ES-I3 (cell line): ENCODE measurements at regions not wholly inside any gene's neighbourhood (a gene's known extent, or its start where the extent isn't known, plus 50 kb on each side); places are given as distances from the start of the nearest gene placed in this dataset.

Source experiments
- H3K36me3 ChIP-seq: 2 replicates; pipeline ENCODE4 v1.6.1; 2013; ENCODE audit warnings: mild to moderate bottlenecking, low read length, control low read depth, moderate library complexity; ENCODE audit not compliant: insufficient read depth
- H3K4me1 ChIP-seq: 2 replicates; pipeline ENCODE4 v1.6.1; 2013; ENCODE audit warnings: mild to moderate bottlenecking, control low read depth, low read length; ENCODE audit not compliant: insufficient read depth
- H3K9ac ChIP-seq: 2 replicates; pipeline ENCODE4 v1.6.1; 2013; ENCODE audit warnings: low read depth, mild to moderate bottlenecking, low read length, moderate library complexity
- H3K9me3 ChIP-seq: 2 replicates; pipeline ENCODE4 v1.6.1; 2013; ENCODE audit warnings: mild to moderate bottlenecking, low read length, moderate library complexity; ENCODE audit not compliant: control insufficient read depth, insufficient read depth

GRCh38 chr10:124289851-124290795 lies 128.6 kb downstream of the OAT start:
- H3K4me1 ChIP-seq = peaks cover 11% of the 10 kb centered on the region

GRCh38 chr10:124288928-124289850 lies 129.5 kb downstream of the OAT start:
- Histone ChIP-seq H3K9me3 (no peaks in the 10 kb centered on the region), H3K9ac (no peak overlapping the region), H3K4me1 (peaks cover 11% of the 10 kb centered on the region), H3K36me3 (no peaks in the 10 kb centered on the region)

More at GRCh38 chr10:124289851-124290795, 128.6 kb downstream of the OAT start:
- no peak overlapping the region for H3K9ac ChIP-seq
- H3K9me3 ChIP-seq = no peaks in the 10 kb centered on the region
- H3K36me3 ChIP-seq = no peaks in the 10 kb centered on the region

- H3K9me3 ChIP-seq = no peaks in the 10 kb centered on the region
- peaks cover 11% of the 10 kb centered on the region for H3K4me1 ChIP-seq
- no peaks in the 10 kb centered on the region for H3K36me3 ChIP-seq
- H3K9ac ChIP-seq = no peak overlapping the region
Observed at GRCh38 chr10:124288486-124288885, 130.2 kb downstream of the OAT start.

GRCh38 chr10:124287791-124288190 lies 130.9 kb downstream of the OAT start:
- peaks cover 11% of the 10 kb centered on the region for H3K4me1 ChIP-seq
- no peaks in the 10 kb centered on the region for H3K9me3 ChIP-seq
- H3K36me3 ChIP-seq = no peaks in the 10 kb centered on the region
- H3K9ac ChIP-seq = no peak overlapping the region

- no peak overlapping the region for H3K9ac ChIP-seq
- H3K4me1 ChIP-seq = peaks cover 11% of the 10 kb centered on the region
- no peaks in the 10 kb centered on the region for H3K9me3 ChIP-seq
- no peaks in the 10 kb centered on the region for H3K36me3 ChIP-seq
Observed at GRCh38 chr10:124287071-124287685, 131.5 kb downstream of the OAT start.

- Histone ChIP-seq H3K9me3 (no peaks in the 10 kb centered on the region), H3K9ac (no peak overlapping the region), H3K36me3 (no peaks in the 10 kb centered on the region), H3K4me1 (peaks cover 11% of the 10 kb centered on the region)
Observed at GRCh38 chr10:124286621-124287020, 132.1 kb downstream of the OAT start.

- no peak overlapping the region for H3K9ac ChIP-seq
- peaks cover 11% of the 10 kb centered on the region for H3K4me1 ChIP-seq
- H3K36me3 ChIP-seq = no peaks in the 10 kb centered on the region
- H3K9me3 ChIP-seq = no peaks in the 10 kb centered on the region
Observed at GRCh38 chr10:124285587-124286527, 132.9 kb downstream of the OAT start.

GRCh38 chr10:124283949-124284250 lies 134.8 kb downstream of the OAT start:
- no peaks in the 10 kb centered on the region for H3K4me1 ChIP-seq
- no peak overlapping the region for H3K9ac ChIP-seq
- no peaks in the 10 kb centered on the region for H3K36me3 ChIP-seq
- no peaks in the 10 kb centered on the region for H3K9me3 ChIP-seq

- no peak overlapping the region for H3K9ac ChIP-seq
- peaks cover 3% of the 10 kb centered on the region for H3K9me3 ChIP-seq
- no peaks in the 10 kb centered on the region for H3K4me1 ChIP-seq
- no peaks in the 10 kb centered on the region for H3K36me3 ChIP-seq
Observed at GRCh38 chr10:124283215-124283948, 135.3 kb downstream of the OAT start.

GRCh38 chr10:124282326-124282725 lies 136.4 kb downstream of the OAT start:
- Histone ChIP-seq H3K4me1 (no peaks in the 10 kb centered on the region), H3K9ac (no peak overlapping the region), H3K36me3 (no peaks in the 10 kb centered on the region), H3K9me3 (peaks cover 7% of the 10 kb centered on the region)

- Histone ChIP-seq H3K36me3 (no peaks in the 10 kb centered on the region), H3K9me3 (peaks cover 7% of the 10 kb centered on the region), H3K9ac (no peak overlapping the region)
Observed at GRCh38 chr10:124281666-124282065, 137.1 kb downstream of the OAT start.

GRCh38 chr10:124280916-124281315 lies 137.8 kb downstream of the OAT start:
- Histone ChIP-seq H3K9me3 (peaks cover 7% of the 10 kb centered on the region), H3K4me1 (no peaks in the 10 kb centered on the region), H3K36me3 (no peaks in the 10 kb centered on the region), H3K9ac (no peak overlapping the region)

More at GRCh38 chr10:124281666-124282065, 137.1 kb downstream of the OAT start:
- H3K4me1 ChIP-seq = no peaks in the 10 kb centered on the region

- no peak overlapping the region for H3K9ac ChIP-seq
- no peaks in the 10 kb centered on the region for H3K36me3 ChIP-seq
- H3K4me1 ChIP-seq = no peaks in the 10 kb centered on the region
- peaks cover 7% of the 10 kb centered on the region for H3K9me3 ChIP-seq
Observed at GRCh38 chr10:124279882-124280281, 138.8 kb downstream of the OAT start.
